Neural cell (in vitro differentiated cells): ENCODE measurements at regions not wholly inside any gene's neighbourhood (a gene's known extent, or its start where the extent isn't known, plus 50 kb on each side); places are given as distances from the start of the nearest gene placed in this dataset.

Source experiments
- EZH2 ChIP-seq: fragments of 200-600, 300-800 bp; shearing (Covaris generic), sonication (generic); IDR thresholded peaks from 2 replicates; pipeline ENCODE4 v1.6.1; 2014; ENCODE audit warnings: antibody characterized with exemption, low read length, borderline replicate concordance, mild to moderate bottlenecking; ENCODE audit not compliant: insufficient read depth, poor library complexity, severe bottlenecking
- MXI1 ChIP-seq: fragments of 450-650 bp; conservative IDR thresholded peaks from 2 replicates; pipeline ENCODE4 v1.6.1; 2014; ENCODE audit warnings: antibody characterized with exemption, mild to moderate bottlenecking; ENCODE audit not compliant: poor library complexity, severe bottlenecking
- SMC3 ChIP-seq: fragments of 450-650 bp; conservative IDR thresholded peaks from 2 replicates; pipeline ENCODE4 v1.6.1; 2014; ENCODE audit warnings: antibody characterized with exemption, mild to moderate bottlenecking, moderate library complexity; ENCODE audit not compliant: poor library complexity
- TF ChIP-seq, protein P1 (sequence below): fragments of 450-650 bp; IDR thresholded peaks from 2 replicates; pipeline ENCODE4 v1.5.1; 2014; ENCODE audit warnings: antibody characterized with exemption, mild to moderate bottlenecking, moderate library complexity; ENCODE audit not compliant: poor library complexity, severe bottlenecking
- TF ChIP-seq, protein P2 (sequence below): IDR thresholded peaks from 2 replicates; pipeline ENCODE4 v1.6.1; 2012; ENCODE audit warnings: borderline replicate concordance

DNA sequence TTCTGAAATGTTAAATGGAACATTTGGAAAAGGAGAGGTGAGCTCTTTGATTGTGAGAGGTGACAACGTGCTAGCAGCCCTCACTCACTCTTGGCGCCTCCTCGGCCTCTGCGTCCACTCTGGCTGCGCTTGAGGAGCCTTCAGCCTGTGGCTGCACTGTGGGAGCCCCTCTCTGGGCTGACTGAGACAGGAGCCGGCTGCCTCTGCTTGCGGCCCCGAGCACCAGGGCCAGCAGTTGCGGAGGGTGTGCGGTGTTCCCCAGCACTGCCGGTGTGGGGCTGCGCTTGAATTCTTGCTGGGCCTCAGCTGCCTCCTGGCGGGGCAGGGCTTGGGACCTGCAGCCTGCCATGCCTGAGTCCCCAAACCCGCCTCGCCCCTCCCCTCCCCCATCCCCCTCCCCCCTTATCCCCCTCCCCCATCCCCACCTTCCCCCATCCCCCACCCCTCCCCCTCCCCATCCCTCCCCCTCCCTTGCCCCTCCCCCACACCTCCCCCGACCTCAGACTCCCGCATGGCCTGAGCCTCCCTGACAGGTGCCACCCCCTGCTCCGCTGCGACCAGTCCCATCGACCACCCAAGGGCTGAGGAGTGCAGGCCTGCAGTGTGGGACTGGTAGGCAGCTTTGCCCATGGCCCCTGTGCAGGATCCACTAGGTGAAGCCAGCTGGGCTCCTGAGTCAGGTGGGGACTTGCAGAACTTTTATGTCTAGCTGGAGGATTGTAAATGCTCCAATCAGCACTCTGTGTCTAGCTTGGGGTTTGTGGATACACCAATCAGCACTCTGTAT, 411.0 kb downstream of the OLFM4 start:
- TF ChIP-seq, protein P1, sequence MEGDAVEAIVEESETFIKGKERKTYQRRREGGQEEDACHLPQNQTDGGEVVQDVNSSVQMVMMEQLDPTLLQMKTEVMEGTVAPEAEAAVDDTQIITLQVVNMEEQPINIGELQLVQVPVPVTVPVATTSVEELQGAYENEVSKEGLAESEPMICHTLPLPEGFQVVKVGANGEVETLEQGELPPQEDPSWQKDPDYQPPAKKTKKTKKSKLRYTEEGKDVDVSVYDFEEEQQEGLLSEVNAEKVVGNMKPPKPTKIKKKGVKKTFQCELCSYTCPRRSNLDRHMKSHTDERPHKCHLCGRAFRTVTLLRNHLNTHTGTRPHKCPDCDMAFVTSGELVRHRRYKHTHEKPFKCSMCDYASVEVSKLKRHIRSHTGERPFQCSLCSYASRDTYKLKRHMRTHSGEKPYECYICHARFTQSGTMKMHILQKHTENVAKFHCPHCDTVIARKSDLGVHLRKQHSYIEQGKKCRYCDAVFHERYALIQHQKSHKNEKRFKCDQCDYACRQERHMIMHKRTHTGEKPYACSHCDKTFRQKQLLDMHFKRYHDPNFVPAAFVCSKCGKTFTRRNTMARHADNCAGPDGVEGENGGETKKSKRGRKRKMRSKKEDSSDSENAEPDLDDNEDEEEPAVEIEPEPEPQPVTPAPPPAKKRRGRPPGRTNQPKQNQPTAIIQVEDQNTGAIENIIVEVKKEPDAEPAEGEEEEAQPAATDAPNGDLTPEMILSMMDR = no peak
- TF ChIP-seq EZH2 (no peak), MXI1 (no peak), SMC3 (no peak)
- TF ChIP-seq, protein P2, sequence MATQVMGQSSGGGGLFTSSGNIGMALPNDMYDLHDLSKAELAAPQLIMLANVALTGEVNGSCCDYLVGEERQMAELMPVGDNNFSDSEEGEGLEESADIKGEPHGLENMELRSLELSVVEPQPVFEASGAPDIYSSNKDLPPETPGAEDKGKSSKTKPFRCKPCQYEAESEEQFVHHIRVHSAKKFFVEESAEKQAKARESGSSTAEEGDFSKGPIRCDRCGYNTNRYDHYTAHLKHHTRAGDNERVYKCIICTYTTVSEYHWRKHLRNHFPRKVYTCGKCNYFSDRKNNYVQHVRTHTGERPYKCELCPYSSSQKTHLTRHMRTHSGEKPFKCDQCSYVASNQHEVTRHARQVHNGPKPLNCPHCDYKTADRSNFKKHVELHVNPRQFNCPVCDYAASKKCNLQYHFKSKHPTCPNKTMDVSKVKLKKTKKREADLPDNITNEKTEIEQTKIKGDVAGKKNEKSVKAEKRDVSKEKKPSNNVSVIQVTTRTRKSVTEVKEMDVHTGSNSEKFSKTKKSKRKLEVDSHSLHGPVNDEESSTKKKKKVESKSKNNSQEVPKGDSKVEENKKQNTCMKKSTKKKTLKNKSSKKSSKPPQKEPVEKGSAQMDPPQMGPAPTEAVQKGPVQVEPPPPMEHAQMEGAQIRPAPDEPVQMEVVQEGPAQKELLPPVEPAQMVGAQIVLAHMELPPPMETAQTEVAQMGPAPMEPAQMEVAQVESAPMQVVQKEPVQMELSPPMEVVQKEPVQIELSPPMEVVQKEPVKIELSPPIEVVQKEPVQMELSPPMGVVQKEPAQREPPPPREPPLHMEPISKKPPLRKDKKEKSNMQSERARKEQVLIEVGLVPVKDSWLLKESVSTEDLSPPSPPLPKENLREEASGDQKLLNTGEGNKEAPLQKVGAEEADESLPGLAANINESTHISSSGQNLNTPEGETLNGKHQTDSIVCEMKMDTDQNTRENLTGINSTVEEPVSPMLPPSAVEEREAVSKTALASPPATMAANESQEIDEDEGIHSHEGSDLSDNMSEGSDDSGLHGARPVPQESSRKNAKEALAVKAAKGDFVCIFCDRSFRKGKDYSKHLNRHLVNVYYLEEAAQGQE = no peak
